Hepatocyte (in vitro differentiated cells): ENCODE measurements at regions not wholly inside any gene's neighbourhood (a gene's known extent, or its start where the extent isn't known, plus 50 kb on each side); places are given as distances from the start of the nearest gene placed in this dataset.

ENCODE experiments used
- EZH2 ChIP-seq: fragments of 200-600 bp; sonication (generic); IDR thresholded peaks from 2 replicates; pipeline ENCODE4 v1.6.1; 2016; ENCODE audit warnings: antibody characterized with exemption, mild to moderate bottlenecking, borderline replicate concordance
- EZH2phosphoT487 ChIP-seq: fragments of 200-600 bp; sonication (generic); IDR thresholded peaks from one replicate; pipeline ENCODE4 v1.6.1; 2018; ENCODE audit warnings: antibody characterized with exemption, mild to moderate bottlenecking, low read depth, moderate library complexity; ENCODE audit not compliant: unreplicated experiment, severe bottlenecking
- TF ChIP-seq, protein P1 (sequence below): fragments of 200-600 bp; sonication (generic); IDR thresholded peaks from 2 replicates; pipeline ENCODE4 v1.5.1; 2016; ENCODE audit warnings: antibody characterized with exemption, mild to moderate bottlenecking; ENCODE audit not compliant: poor library complexity

DNA sequence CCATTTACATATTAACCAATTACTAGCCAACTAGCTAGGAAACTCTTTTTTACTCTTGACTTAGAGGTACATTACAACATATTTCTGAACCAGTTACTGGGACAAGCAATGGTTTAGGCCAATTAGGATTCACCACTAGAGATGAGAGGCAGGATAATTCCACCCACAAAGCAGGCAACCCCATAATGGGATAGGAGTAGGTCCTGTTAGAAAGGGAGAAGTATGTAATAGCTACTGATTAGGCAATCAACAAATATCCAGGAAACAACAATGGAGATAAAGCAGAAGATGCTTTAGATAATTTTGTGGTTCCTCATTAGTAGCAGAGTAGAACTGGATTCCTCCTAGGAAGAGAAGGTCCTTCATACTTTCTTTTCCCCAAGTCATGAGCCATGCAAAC is 173.8 kb upstream of the GLRA2 start:
- TF ChIP-seq, protein P1, sequence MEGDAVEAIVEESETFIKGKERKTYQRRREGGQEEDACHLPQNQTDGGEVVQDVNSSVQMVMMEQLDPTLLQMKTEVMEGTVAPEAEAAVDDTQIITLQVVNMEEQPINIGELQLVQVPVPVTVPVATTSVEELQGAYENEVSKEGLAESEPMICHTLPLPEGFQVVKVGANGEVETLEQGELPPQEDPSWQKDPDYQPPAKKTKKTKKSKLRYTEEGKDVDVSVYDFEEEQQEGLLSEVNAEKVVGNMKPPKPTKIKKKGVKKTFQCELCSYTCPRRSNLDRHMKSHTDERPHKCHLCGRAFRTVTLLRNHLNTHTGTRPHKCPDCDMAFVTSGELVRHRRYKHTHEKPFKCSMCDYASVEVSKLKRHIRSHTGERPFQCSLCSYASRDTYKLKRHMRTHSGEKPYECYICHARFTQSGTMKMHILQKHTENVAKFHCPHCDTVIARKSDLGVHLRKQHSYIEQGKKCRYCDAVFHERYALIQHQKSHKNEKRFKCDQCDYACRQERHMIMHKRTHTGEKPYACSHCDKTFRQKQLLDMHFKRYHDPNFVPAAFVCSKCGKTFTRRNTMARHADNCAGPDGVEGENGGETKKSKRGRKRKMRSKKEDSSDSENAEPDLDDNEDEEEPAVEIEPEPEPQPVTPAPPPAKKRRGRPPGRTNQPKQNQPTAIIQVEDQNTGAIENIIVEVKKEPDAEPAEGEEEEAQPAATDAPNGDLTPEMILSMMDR: no peak
- TF ChIP-seq EZH2 (no peak), EZH2phosphoT487 (no peak)
